CD14-positive monocyte (primary cell): ENCODE measurements at regions not wholly inside any gene's neighbourhood (a gene's known extent, or its start where the extent isn't known, plus 50 kb on each side); places are given as distances from the start of the nearest gene placed in this dataset.

Source experiments
- DNase-seq, 3 donors: peaks; one replicate each; pipeline ENCODE4 v3.0.0-alpha.2; 2011 to 2022
- H2AFZ ChIP-seq: 2 replicates; pipeline ENCODE4 v1.6.0; 2012; ENCODE audit warnings: mild to moderate bottlenecking, low read depth, low read length, inconsistent platforms; ENCODE audit not compliant: insufficient read depth, poor library complexity, severe bottlenecking
- H3K27ac ChIP-seq, 2 donors: 1 replicate in 1 of 2; 2 replicates in 1 of 2; pipeline ENCODE4 v1.5.1; 2012 to 2013; ENCODE audit warnings: low read length in 2 of 2, control low read depth in 1 of 2, inconsistent platforms in 1 of 2, low read depth in 1 of 2, mild to moderate bottlenecking in 1 of 2
- H3K27me3 ChIP-seq, 2 donors: one replicate each; pipeline versions ENCODE4 v1.6.0 to v1.6.1; 2011 to 2013; ENCODE audit warnings: low read length in 2 of 2; ENCODE audit not compliant: control insufficient read depth in 2 of 2, insufficient read depth in 2 of 2
- H3K36me3 ChIP-seq, 2 donors: replicated peaks in 1 of 2; 1 replicate in 1 of 2; 2 replicates in 1 of 2; pipeline versions ENCODE4 v1.5.1 to v1.6.1; 2012 to 2013; ENCODE audit warnings: low read length in 2 of 2, control low read depth in 1 of 2, inconsistent platforms in 1 of 2, mild to moderate bottlenecking in 1 of 2; ENCODE audit not compliant: insufficient read depth in 2 of 2, control insufficient read depth in 1 of 2
- H3K4me1 ChIP-seq, 2 donors: 1 replicate in 1 of 2; 2 replicates in 1 of 2; pipeline versions ENCODE4 v1.5.1 to v1.6.1; 2012 to 2013; ENCODE audit warnings: low read length in 2 of 2, control low read depth in 1 of 2, inconsistent platforms in 1 of 2, mild to moderate bottlenecking in 1 of 2, moderate library complexity in 1 of 2; ENCODE audit not compliant: insufficient read depth in 2 of 2, control insufficient read depth in 1 of 2
- H3K4me2 ChIP-seq: replicated peaks from 2 replicates; pipeline ENCODE3; 2012; ENCODE audit warnings: low read length, moderate library complexity, mild to moderate bottlenecking; ENCODE audit not compliant: poor library complexity, severe bottlenecking; ENCODE audit errors: extremely low read depth
- H3K4me3 ChIP-seq, 3 experiments: fragments of 200-600 bp in 1 of 3; sonication (generic) in 1 of 3; replicated peaks in 1 of 3; 1 replicate in 2 of 3; 2 replicates in 1 of 3; pipeline ENCODE4 v1.5.1; 2011 to 2013; ENCODE audit warnings: low read length in 3 of 3, mild to moderate bottlenecking in 3 of 3, control low read depth in 2 of 3, low read depth in 2 of 3, inconsistent platforms in 1 of 3, moderate library complexity in 1 of 3
- H3K79me2 ChIP-seq: 2 replicates; pipeline ENCODE4 v1.6.0; 2012; ENCODE audit warnings: mild to moderate bottlenecking, control low read depth, inconsistent platforms, low read length, moderate library complexity; ENCODE audit not compliant: insufficient read depth
- H3K9ac ChIP-seq: 2 replicates; pipeline ENCODE4 v1.6.0; 2017; ENCODE audit warnings: low read length, mild to moderate bottlenecking; ENCODE audit not compliant: insufficient read depth, poor library complexity, severe bottlenecking
- H3K9me3 ChIP-seq, 2 donors: replicated peaks in 1 of 2; 1 replicate in 1 of 2; 2 replicates in 1 of 2; pipeline versions ENCODE4 v1.5.1 to v1.6.1; 2012 to 2013; ENCODE audit warnings: low read length in 2 of 2, control low read depth in 1 of 2; ENCODE audit not compliant: control insufficient read depth in 1 of 2, insufficient read depth in 1 of 2
- H4K20me1 ChIP-seq: 2 replicates; pipeline ENCODE4 v1.6.0; 2012; ENCODE audit warnings: mild to moderate bottlenecking, low read length, control low read depth, moderate library complexity; ENCODE audit not compliant: insufficient read depth
- H3K27ac Mint-ChIP-seq, 7 donors: one replicate each; pipeline ENCODE4 v1.8.0; 2020; ENCODE audit warnings: mild to moderate bottlenecking in 7 of 7, mixed read lengths in 7 of 7, moderate library complexity in 6 of 7, inconsistent platforms in 2 of 7
- H3K27me3 Mint-ChIP-seq, 3 donors: one replicate each; pipeline ENCODE4 v1.8.0; 2021 to 2022; ENCODE audit warnings: low read depth in 3 of 3, mild to moderate bottlenecking in 3 of 3, mixed read lengths in 3 of 3, moderate library complexity in 3 of 3, inconsistent platforms in 1 of 3
- H3K36me3 Mint-ChIP-seq, 2 donors: one replicate each; pipeline ENCODE4 v1.8.0; 2020; ENCODE audit warnings: mixed read lengths in 2 of 2, inconsistent platforms in 1 of 2, mild to moderate bottlenecking in 1 of 2
- H3K4me1 Mint-ChIP-seq: one replicate; pipeline ENCODE4 v1.8.0; 2020; ENCODE audit warnings: mild to moderate bottlenecking, mixed read lengths
- H3K4me3 Mint-ChIP-seq, 2 donors: one replicate each; pipeline ENCODE4 v1.8.0; 2020; ENCODE audit warnings: mild to moderate bottlenecking in 2 of 2, mixed read lengths in 2 of 2, moderate library complexity in 1 of 2
- H3K9me3 Mint-ChIP-seq, 7 donors: one replicate each; pipeline ENCODE4 v1.8.0; 2020 to 2022; ENCODE audit warnings: mixed read lengths in 7 of 7, mild to moderate bottlenecking in 6 of 7, moderate library complexity in 6 of 7, inconsistent platforms in 2 of 7
- WGBS: methylation state at CpG from one replicate; pipeline ENCODE4 v1.1.5; 2013; ENCODE audit warnings: missing lambda C conversion rate; ENCODE audit not compliant: insufficient coverage; 5-methylcytosine and 5-hydroxymethylcytosine counted together
- intact Hi-C, 2 donors: fragments of 100-400 bp; cut with micrococcal nuclease; formaldehyde crosslinking; loops; one replicate each; pipeline versions ENCODE4 v1.15.0 to v1.15.1; 2023
- TF ChIP-seq, protein P1 (sequence below): fragments of 200-600 bp; IDR thresholded peaks from one replicate; pipeline ENCODE4 v1.8.0; 2022; ENCODE audit warnings: antibody characterized with exemption, mild to moderate bottlenecking

DNA sequence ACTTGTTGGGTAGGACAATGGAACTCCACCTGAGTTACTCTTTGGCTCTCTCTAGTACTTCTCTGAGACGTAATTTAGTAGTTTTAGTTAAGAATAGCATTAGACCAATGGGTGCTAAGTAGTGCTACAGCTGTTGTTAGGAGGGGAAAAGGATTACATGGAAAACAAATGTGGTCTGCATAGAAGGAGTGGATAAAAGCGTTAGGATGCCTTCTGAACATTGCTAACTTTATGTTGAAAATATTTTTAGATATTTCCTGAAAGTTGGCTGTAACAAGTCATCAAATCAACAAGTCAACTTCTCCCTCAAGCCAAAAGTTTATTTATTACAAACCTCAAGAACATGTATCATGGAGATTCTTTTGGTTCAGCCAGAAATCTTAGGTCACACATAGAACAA lies 409.5 kb upstream of the MEF2C start:
- intact Hi-C loops, result no loop called here
- DNase-seq, result no peak
- no peak overlapping the region for H2AFZ ChIP-seq
- TF ChIP-seq, protein P1, sequence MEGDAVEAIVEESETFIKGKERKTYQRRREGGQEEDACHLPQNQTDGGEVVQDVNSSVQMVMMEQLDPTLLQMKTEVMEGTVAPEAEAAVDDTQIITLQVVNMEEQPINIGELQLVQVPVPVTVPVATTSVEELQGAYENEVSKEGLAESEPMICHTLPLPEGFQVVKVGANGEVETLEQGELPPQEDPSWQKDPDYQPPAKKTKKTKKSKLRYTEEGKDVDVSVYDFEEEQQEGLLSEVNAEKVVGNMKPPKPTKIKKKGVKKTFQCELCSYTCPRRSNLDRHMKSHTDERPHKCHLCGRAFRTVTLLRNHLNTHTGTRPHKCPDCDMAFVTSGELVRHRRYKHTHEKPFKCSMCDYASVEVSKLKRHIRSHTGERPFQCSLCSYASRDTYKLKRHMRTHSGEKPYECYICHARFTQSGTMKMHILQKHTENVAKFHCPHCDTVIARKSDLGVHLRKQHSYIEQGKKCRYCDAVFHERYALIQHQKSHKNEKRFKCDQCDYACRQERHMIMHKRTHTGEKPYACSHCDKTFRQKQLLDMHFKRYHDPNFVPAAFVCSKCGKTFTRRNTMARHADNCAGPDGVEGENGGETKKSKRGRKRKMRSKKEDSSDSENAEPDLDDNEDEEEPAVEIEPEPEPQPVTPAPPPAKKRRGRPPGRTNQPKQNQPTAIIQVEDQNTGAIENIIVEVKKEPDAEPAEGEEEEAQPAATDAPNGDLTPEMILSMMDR, result no peak
- WGBS, result 100% methylated on average over 1 of the region's 2 CpGs
- no peaks in the 10 kb centered on the region for H4K20me1 ChIP-seq
- no peak overlapping the region for H3K4me3 ChIP-seq
- peak overlapping the region in 3 of 7 donors; percentile 23 to 53 (median 33) for H3K27ac Mint-ChIP-seq
- peaks cover 0 to 4% (median 0%) of the 10 kb centered on the region in 7 donors for H3K9me3 Mint-ChIP-seq
- H3K4me2 ChIP-seq, result no peak overlapping the region
- H3K4me1 Mint-ChIP-seq, result peaks cover 37% of the 10 kb centered on the region
- no peaks in the 10 kb centered on the region for H3K27me3 ChIP-seq
- H3K36me3 Mint-ChIP-seq, result no peaks in the 10 kb centered on the region
- no peaks in the 10 kb centered on the region for H3K9me3 ChIP-seq
- H3K36me3 ChIP-seq, result no peaks in the 10 kb centered on the region
- H3K27me3 Mint-ChIP-seq, result peaks cover 0 to 1% (median 0%) of the 10 kb centered on the region in 3 donors
- H3K79me2 ChIP-seq, result no peaks in the 10 kb centered on the region
- no peak overlapping the region for H3K4me3 Mint-ChIP-seq
- H3K4me1 ChIP-seq, result peaks cover 38 to 50% of the 10 kb centered on the region in 2 donors
- H3K27ac ChIP-seq, result peak overlapping the region in 1 of 2 donors; percentile 76
- H3K9ac ChIP-seq, result no peak overlapping the region

DNA sequence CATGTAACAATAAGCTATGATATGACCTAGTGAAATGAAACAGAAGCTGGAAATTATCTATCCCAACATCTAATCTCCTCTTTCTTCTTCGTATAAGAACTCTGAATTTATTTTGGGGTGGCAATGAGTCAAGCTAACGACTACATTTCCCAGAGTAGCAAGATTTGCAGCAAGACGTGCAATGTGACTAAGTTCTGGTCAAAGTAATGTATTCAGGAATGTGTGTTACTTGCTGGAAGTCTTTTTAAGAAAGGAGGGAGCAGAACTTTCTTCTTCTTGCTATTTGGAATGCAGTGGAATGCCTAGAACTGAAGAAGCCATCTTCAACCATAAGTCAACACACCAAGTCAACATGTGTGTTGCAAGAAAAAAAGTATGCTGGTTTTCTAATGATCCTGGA lies 406.6 kb upstream of the MEF2C start:
- H3K4me1 ChIP-seq, result peaks cover 36 to 48% of the 10 kb centered on the region in 2 donors
- no peak overlapping the region for H3K4me2 ChIP-seq
- no peak overlapping the region for H3K27ac ChIP-seq
- intact Hi-C loops, result no loop called here
- H3K36me3 Mint-ChIP-seq, result no peaks in the 10 kb centered on the region
- no peaks in the 10 kb centered on the region for H4K20me1 ChIP-seq
- no peaks in the 10 kb centered on the region for H3K9me3 ChIP-seq
- peaks cover 30% of the 10 kb centered on the region for H3K4me1 Mint-ChIP-seq
- no CpG with 5 or more reads among the region's 3 CpGs for WGBS
- H3K27me3 Mint-ChIP-seq, result peaks cover 0 to 1% (median 0%) of the 10 kb centered on the region in 3 donors
- TF ChIP-seq, protein P1, result no peak
- no peaks in the 10 kb centered on the region for H3K36me3 ChIP-seq
- no peak for DNase-seq
- H3K9ac ChIP-seq, result no peak overlapping the region
- peaks cover 0 to 2% (median 0%) of the 10 kb centered on the region in 7 donors for H3K9me3 Mint-ChIP-seq
- H3K27ac Mint-ChIP-seq, result no peak overlapping the region
- no peak overlapping the region for H2AFZ ChIP-seq
- no peaks in the 10 kb centered on the region for H3K79me2 ChIP-seq
- H3K27me3 ChIP-seq, result no peaks in the 10 kb centered on the region
- no peak overlapping the region for H3K4me3 ChIP-seq
- no peak overlapping the region for H3K4me3 Mint-ChIP-seq
